NB4 (cell line): ENCODE measurements at regions not wholly inside any gene's neighbourhood (a gene's known extent, or its start where the extent isn't known, plus 50 kb on each side); places are given as distances from the start of the nearest gene placed in this dataset.

Experiments used
- DNase-seq: peaks from one replicate; pipeline ENCODE4 v3.0.0; 2010; ENCODE audit warnings: low read depth
- H3K4me3 ChIP-seq: one replicate; pipeline ENCODE4 v1.5.1; 2011; ENCODE audit warnings: mild to moderate bottlenecking, low read depth, low read length, moderate library complexity
- CTCF ChIP-seq: IDR thresholded peaks from one replicate; pipeline ENCODE4 v1.5.1; 2012; ENCODE audit warnings: low read depth, low read length
- MAX ChIP-seq: IDR thresholded peaks from 2 replicates; pipeline ENCODE4 v1.6.1; 2011; ENCODE audit warnings: low read depth, low read length
- MYC ChIP-seq: IDR thresholded peaks from 2 replicates; pipeline ENCODE4 v1.6.1; 2011; ENCODE audit warnings: low read depth, low read length
- POLR2A ChIP-seq: IDR thresholded peaks from 2 replicates; pipeline ENCODE4 v1.6.1; 2011; ENCODE audit warnings: mild to moderate bottlenecking; ENCODE audit not compliant: insufficient read length; ENCODE audit errors: extremely low read depth

- no peak for TF ChIP-seq POLR2A
- no peak for TF ChIP-seq CTCF
- TF ChIP-seq MAX, result no peak
- TF ChIP-seq MYC, result no peak
- no peak for DNase-seq
- no peak overlapping the region for H3K4me3 ChIP-seq
Observed at GRCh38 chr17:70603226-70603625, 433.9 kb downstream of the KCNJ2 start.

GRCh38 chr17:70604854-70605253, 435.5 kb downstream of the KCNJ2 start:
- DNase-seq, result no peak
- no peak overlapping the region for H3K4me3 ChIP-seq
- TF ChIP-seq CTCF (no peak), MAX (no peak), POLR2A (no peak), MYC (no peak)

GRCh38 chr17:70606086-70606485, 436.8 kb downstream of the KCNJ2 start:
- TF ChIP-seq CTCF (no peak), POLR2A (no peak), MAX (no peak), MYC (no peak)
- no peak overlapping the region for H3K4me3 ChIP-seq
- no peak for DNase-seq

GRCh38 chr17:70608193-70608592, 438.9 kb downstream of the KCNJ2 start:
- DNase-seq, result no peak
- TF ChIP-seq MAX (no peak), MYC (no peak), POLR2A (no peak), CTCF (no peak)
- H3K4me3 ChIP-seq, result no peak overlapping the region

GRCh38 chr17:70608957-70609356, 439.6 kb downstream of the KCNJ2 start:
- TF ChIP-seq POLR2A, result no peak
- TF ChIP-seq MAX, result no peak
- H3K4me3 ChIP-seq, result no peak overlapping the region
- DNase-seq, result no peak

- DNase-seq, result no peak
- TF ChIP-seq POLR2A (no peak), CTCF (no peak), MYC (no peak), MAX (no peak)
- no peak overlapping the region for H3K4me3 ChIP-seq
Observed at GRCh38 chr17:70609566-70609965, 440.2 kb downstream of the KCNJ2 start.
